ENCODE measurements at regions not wholly inside any gene's neighbourhood (a gene's known extent, or its start where the extent isn't known, plus 50 kb on each side); places are given as distances from the start of the nearest gene placed in this dataset.

DNA sequence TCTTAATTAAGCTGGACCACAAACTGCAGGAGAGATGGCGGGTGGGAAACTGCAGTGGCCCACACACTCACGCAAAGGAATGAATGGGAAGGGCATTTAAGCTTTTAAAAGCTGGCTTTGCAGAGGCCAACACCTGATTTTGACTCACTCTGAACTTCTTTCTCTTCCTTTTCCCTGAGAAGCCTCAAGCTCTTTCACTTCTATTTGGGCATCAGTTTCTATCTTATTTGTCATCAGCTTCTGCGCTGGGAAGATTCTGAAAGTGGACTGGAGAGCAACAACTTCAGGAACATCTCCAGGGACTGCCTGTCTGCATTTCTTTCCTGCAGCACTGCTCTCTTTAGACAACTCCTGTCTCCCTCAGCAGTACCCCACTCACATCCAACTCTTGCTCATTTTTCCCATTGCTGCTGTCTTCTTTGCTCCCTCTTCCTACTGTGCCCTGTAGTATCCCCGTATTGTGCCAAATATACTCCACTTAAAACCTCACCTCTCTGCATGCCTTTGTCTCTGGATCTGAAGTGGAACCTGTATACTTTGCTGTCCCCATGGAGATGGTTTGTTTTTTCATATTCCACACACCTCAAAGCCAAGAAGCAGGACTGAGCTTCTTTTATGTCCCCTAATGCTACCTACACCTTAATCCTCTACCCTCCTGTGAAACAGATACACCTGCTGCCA lies 143.3 kb upstream of the JUN start:
- Histone ChIP-seq H3K27ac (ENCODE audit: low read depth, low read length) (no peak overlapping the region), H3K4me1 (ENCODE audit: control insufficient read depth, insufficient read depth, low read length) (no peaks in the 10 kb centered on the region), H3K27me3 (ENCODE audit: control insufficient read depth, insufficient read depth, low read length, poor library complexity, severe bottlenecking) (peaks cover 22% of the 10 kb centered on the region), H3K9ac (ENCODE audit: extremely low read depth, low read length, poor library complexity, severe bottlenecking) (no peak overlapping the region), H3K4me3 (ENCODE audit: low read length) (no peak overlapping the region), H3K9me3 (ENCODE audit: control insufficient read depth, low read length) (peaks cover 3% of the 10 kb centered on the region), H3K36me3 (ENCODE audit: control insufficient read depth, insufficient read depth, low read length) (no peaks in the 10 kb centered on the region)
- WGBS, 2 experiments (ENCODE audit: insufficient coverage in 1 of 2, insufficient read length in 1 of 2) = 94% methylated on average over 4 of the region's 4 CpGs
- peaks cover 9% of the 10 kb centered on the region for H3K4me1 Mint-ChIP-seq
- H3K27ac Mint-ChIP-seq = no peak overlapping the region
- peaks cover 33% of the 10 kb centered on the region for H3K27me3 Mint-ChIP-seq (ENCODE audit: insufficient read depth)
- H3K4me3 Mint-ChIP-seq = no peak overlapping the region
- no peaks in the 10 kb centered on the region for H3K36me3 Mint-ChIP-seq (ENCODE audit: low read depth)
- H3K9me3 Mint-ChIP-seq = no peaks in the 10 kb centered on the region
- TF ChIP-seq, protein P1, sequence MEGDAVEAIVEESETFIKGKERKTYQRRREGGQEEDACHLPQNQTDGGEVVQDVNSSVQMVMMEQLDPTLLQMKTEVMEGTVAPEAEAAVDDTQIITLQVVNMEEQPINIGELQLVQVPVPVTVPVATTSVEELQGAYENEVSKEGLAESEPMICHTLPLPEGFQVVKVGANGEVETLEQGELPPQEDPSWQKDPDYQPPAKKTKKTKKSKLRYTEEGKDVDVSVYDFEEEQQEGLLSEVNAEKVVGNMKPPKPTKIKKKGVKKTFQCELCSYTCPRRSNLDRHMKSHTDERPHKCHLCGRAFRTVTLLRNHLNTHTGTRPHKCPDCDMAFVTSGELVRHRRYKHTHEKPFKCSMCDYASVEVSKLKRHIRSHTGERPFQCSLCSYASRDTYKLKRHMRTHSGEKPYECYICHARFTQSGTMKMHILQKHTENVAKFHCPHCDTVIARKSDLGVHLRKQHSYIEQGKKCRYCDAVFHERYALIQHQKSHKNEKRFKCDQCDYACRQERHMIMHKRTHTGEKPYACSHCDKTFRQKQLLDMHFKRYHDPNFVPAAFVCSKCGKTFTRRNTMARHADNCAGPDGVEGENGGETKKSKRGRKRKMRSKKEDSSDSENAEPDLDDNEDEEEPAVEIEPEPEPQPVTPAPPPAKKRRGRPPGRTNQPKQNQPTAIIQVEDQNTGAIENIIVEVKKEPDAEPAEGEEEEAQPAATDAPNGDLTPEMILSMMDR (conservative IDR thresholded peaks at IDR 0.05) = no peak
- peak; percentile 20 for DNase-seq

DNA sequence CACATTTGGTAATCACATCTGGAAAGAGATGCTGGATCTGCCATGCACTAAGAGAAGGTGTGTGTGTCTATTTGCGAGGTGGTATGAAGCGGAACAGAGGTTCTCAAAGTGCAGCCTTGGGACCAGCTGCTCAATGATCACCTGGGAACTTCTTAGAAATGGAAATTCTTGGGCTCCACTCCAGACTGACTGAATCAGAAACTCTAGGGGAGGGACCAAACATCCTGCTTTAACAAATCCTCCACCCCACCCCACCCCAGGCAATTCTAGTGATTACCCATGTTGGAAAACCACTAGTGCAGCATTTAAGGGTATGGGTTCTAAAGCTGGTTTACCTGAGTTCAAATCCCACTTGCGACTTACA lies 143.9 kb upstream of the JUN start:
- WGBS, 2 experiments (ENCODE audit: insufficient coverage in 1 of 2, insufficient read length in 1 of 2) = 89 to 93% methylated on average over 2 to 3 of the region's 3 CpGs
- peaks cover 3% of the 10 kb centered on the region for H3K9me3 ChIP-seq (ENCODE audit: control insufficient read depth, low read length)
- no peaks in the 10 kb centered on the region for H3K36me3 ChIP-seq (ENCODE audit: control insufficient read depth, insufficient read depth, low read length)

DNA sequence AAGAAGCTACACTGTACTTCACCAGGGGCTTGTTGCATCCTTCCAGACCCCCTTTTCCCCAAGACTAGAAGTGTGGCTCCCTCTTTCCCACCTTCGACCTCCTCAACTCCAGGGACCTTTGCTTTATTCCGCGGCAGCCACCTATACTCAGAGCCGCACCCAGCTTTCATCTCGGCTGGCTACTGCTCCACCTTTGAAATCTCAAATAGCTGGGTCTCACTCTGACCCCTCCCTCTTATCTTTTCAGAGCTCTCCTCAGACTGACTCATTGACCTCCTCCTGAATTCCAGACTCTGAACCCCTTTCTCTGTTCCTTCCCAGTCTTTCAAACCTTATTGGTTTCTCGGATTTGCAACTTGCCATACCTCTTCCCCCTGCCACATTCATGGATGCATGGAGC lies 144.7 kb upstream of the JUN start:
- Mint-ChIP-seq H3K9me3 (no peaks in the 10 kb centered on the region), H3K4me1 (peaks cover 19% of the 10 kb centered on the region), H3K27ac (no peak overlapping the region), H3K36me3 (ENCODE audit: low read depth) (no peaks in the 10 kb centered on the region), H3K4me3 (no peak overlapping the region), H3K27me3 (ENCODE audit: insufficient read depth) (peaks cover 25% of the 10 kb centered on the region)
- TF ChIP-seq, protein P1 (conservative IDR thresholded peaks at IDR 0.05) = no peak
- H3K36me3 ChIP-seq (ENCODE audit: control insufficient read depth, insufficient read depth, low read length) = no peaks in the 10 kb centered on the region
- WGBS, 2 experiments (ENCODE audit: insufficient coverage in 1 of 2, insufficient read length in 1 of 2) = 82 to 92% methylated on average over 6 of the region's 6 CpGs
- peak; percentile 15 for DNase-seq
- no peak overlapping the region for H3K27ac ChIP-seq (ENCODE audit: low read depth, low read length)
- no peak overlapping the region for H3K9ac ChIP-seq (ENCODE audit: extremely low read depth, low read length, poor library complexity, severe bottlenecking)
- H3K4me3 ChIP-seq (ENCODE audit: low read length) = no peak overlapping the region
- H3K9me3 ChIP-seq (ENCODE audit: control insufficient read depth, low read length) = peaks cover 3% of the 10 kb centered on the region
- peaks cover 17% of the 10 kb centered on the region for H3K27me3 ChIP-seq (ENCODE audit: control insufficient read depth, insufficient read depth, low read length, poor library complexity, severe bottlenecking)
- H3K4me1 ChIP-seq (ENCODE audit: control insufficient read depth, insufficient read depth, low read length) = peaks cover 3% of the 10 kb centered on the region

More for the DNA sequence above, 143.9 kb upstream of the JUN start:
- Histone ChIP-seq H3K4me1 (ENCODE audit: control insufficient read depth, insufficient read depth, low read length) (no peaks in the 10 kb centered on the region), H3K27me3 (ENCODE audit: control insufficient read depth, insufficient read depth, low read length, poor library complexity, severe bottlenecking) (peaks cover 22% of the 10 kb centered on the region), H3K4me3 (ENCODE audit: low read length) (no peak overlapping the region), H3K9ac (ENCODE audit: extremely low read depth, low read length, poor library complexity, severe bottlenecking) (no peak overlapping the region), H3K27ac (ENCODE audit: low read depth, low read length) (no peak overlapping the region)
- H3K9me3 Mint-ChIP-seq = no peaks in the 10 kb centered on the region
- H3K4me3 Mint-ChIP-seq = no peak overlapping the region
- H3K4me1 Mint-ChIP-seq = peaks cover 11% of the 10 kb centered on the region
- peaks cover 31% of the 10 kb centered on the region for H3K27me3 Mint-ChIP-seq (ENCODE audit: insufficient read depth)
- peak; percentile 22 for DNase-seq
- TF ChIP-seq, protein P1 (conservative IDR thresholded peaks at IDR 0.05) = no peak
- no peak overlapping the region for H3K27ac Mint-ChIP-seq
- no peaks in the 10 kb centered on the region for H3K36me3 Mint-ChIP-seq (ENCODE audit: low read depth)

Measured in endodermal cell (in vitro differentiated cells).